Psoas muscle (tissue), 7 donors: ENCODE measurements at regions not wholly inside any gene's neighbourhood (a gene's known extent, or its start where the extent isn't known, plus 50 kb on each side); places are given as distances from the start of the nearest gene placed in this dataset.

Experiments used
- ATAC-seq, 4 donors: fragments of 200-7000 bp; cut with Tn5 transposase; one replicate each; pipeline ENCODE4 v1.9.1; 2020; ENCODE audit warnings: moderate library complexity in 3 of 4, mild to moderate bottlenecking in 2 of 4
- DNase-seq, 2 donors: peaks; one replicate each; pipeline ENCODE4 v3.0.0-alpha.2; 2020
- H3K27ac ChIP-seq: fragments of 200-600 bp; one replicate; pipeline ENCODE4 v1.8.0; 2022
- H3K27me3 ChIP-seq, 3 donors: fragments of 200-600 bp in 1 of 3; one replicate each; pipeline versions ENCODE4 v1.6.1 to v1.8.0; 2013 to 2022; ENCODE audit warnings: low read length in 2 of 3, mild to moderate bottlenecking in 2 of 3, moderate library complexity in 1 of 3; ENCODE audit not compliant: insufficient read depth in 3 of 3
- H3K36me3 ChIP-seq, 2 donors: fragments of 200-600 bp in 1 of 2; one replicate each; pipeline versions ENCODE4 v1.6.1 to v1.8.0; 2013 to 2022; ENCODE audit warnings: low read depth in 1 of 2, mild to moderate bottlenecking in 1 of 2, moderate library complexity in 1 of 2; ENCODE audit not compliant: insufficient read depth in 1 of 2
- H3K4me1 ChIP-seq: fragments of 200-600 bp; one replicate; pipeline ENCODE4 v1.8.0; 2022
- H3K4me3 ChIP-seq: fragments of 200-600 bp; one replicate; pipeline ENCODE4 v1.8.0; 2022; ENCODE audit warnings: mild to moderate bottlenecking
- H3K9me3 ChIP-seq: fragments of 200-600 bp; one replicate; pipeline ENCODE4 v1.8.0; 2022
- CTCF ChIP-seq: fragments of 200-600 bp; IDR thresholded peaks from one replicate; pipeline ENCODE4 v1.8.0; 2022; ENCODE audit warnings: antibody characterized with exemption
- WGBS, 3 donors: extraction: QIAGEN DNeasy Blood & Tissue Kit; methylation state at CpG; one replicate each; pipeline versions ENCODE4 v1.1.6 to v1.1.7; 2013; 5-methylcytosine and 5-hydroxymethylcytosine counted together
- intact Hi-C, 2 donors: fragments of 100-400 bp; cut with DNase I; formaldehyde crosslinking; loops; one replicate each; pipeline versions ENCODE4 v1.11.0 to v1.14.2; 2022
- donor health status: healthy with polysubstance abuse.
- donor health status: DM: no; HTN: no; CAD: no; lungs with moderate emphysema.
- donor health status: Bipolar disorder and iron deficiency.
- donor health status: healthy.
- donor health status: DM: yes; HTN: yes; CAD: no.
- donor health status: DM: no; HTN: no; CAD: no.
- donor health status: DM: yes; HTN: yes; CAD: no.

DNA sequence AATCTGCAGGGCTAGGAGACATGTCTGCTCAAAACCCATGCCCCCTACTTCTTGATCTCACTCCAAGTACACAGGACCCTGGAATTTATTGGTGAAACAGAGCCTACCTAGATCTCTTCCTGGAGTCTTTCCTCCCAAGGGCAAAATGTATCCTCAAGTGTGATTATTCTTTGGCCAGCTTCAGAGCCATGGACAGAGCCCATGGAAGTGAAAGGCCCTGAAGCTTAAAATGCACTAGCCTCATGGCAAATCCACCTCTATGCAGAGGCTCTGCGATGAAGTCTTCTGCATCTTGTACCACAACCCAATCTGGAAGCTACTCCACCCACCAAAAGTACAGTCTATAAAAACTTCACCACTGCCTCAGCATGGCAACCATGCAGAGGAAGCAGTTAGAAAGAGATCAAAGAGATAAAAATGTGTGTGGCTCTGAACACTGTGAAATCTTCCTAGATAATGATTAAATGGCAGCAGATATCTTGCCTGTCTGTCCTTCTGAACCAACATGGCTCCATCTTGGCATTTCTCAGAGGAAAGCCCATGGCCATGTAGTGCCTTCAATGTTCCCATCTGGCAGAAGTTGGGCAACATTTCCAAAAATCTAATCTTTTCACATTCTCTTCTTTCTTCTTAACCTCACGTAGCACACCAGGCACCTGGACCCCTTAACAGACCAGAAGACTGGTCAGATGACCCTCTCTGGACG, 142.9 kb upstream of the KLF7 start:
- ATAC-seq (no peak), DNase-seq (no peak)
- no peak for TF ChIP-seq CTCF
- H3K27ac ChIP-seq, result no peak overlapping the region
- H3K27me3 ChIP-seq, result no peaks in the 10 kb centered on the region
- H3K36me3 ChIP-seq, result no peaks in the 10 kb centered on the region
- peaks cover 15% of the 10 kb centered on the region for H3K4me1 ChIP-seq
- H3K9me3 ChIP-seq, result no peaks in the 10 kb centered on the region
- intact Hi-C loops, result no loop called here
- WGBS, 3 donors, result 87 to 89% (median 87%) methylated on average over 3 of the region's 3 CpGs
- no peak overlapping the region for H3K4me3 ChIP-seq

GRCh38 chr2:207311316-207312005, 145.7 kb upstream of the KLF7 start:
- Histone ChIP-seq H3K9me3 (no peaks in the 10 kb centered on the region), H3K4me3 (no peak overlapping the region), H3K27me3 (no peaks in the 10 kb centered on the region), H3K4me1 (peaks cover 15% of the 10 kb centered on the region), H3K27ac (no peak overlapping the region), H3K36me3 (no peaks in the 10 kb centered on the region)
- WGBS, 3 donors, result 37 to 62% (median 39%) methylated on average over 4 of the region's 4 CpGs
- DNase-seq (peak in 1 of 2 donors; percentile 25), ATAC-seq (peak; percentile 81 to 97 (median 94))
- intact Hi-C loops, result no loop called here
- no peak for TF ChIP-seq CTCF

DNA sequence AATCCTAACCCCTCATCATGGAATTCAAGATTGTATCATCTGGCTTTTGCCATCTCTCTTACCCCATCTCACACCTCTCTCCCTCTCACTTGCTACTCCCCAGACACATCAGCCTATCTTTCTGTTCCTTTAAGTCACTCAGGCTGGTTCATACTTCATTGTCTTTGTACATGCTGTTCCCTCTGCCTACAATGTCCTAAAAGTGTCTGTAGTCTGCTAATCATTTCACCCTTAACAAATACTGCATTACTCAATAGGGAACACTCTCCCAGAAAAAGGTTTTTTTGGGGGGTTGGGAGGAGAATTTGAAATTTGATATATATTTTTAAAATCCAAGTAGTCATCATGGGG, 146.2 kb upstream of the KLF7 start:
- TF ChIP-seq CTCF, result no peak
- Histone ChIP-seq H3K27me3 (no peaks in the 10 kb centered on the region), H3K27ac (no peak overlapping the region), H3K4me1 (peaks cover 15% of the 10 kb centered on the region), H3K9me3 (no peaks in the 10 kb centered on the region), H3K4me3 (no peak overlapping the region), H3K36me3 (no peaks in the 10 kb centered on the region)
- ATAC-seq (peak in 2 of 4 donors; percentile 58 to 68), DNase-seq (no peak)
- intact Hi-C loops, result no loop called here

DNA sequence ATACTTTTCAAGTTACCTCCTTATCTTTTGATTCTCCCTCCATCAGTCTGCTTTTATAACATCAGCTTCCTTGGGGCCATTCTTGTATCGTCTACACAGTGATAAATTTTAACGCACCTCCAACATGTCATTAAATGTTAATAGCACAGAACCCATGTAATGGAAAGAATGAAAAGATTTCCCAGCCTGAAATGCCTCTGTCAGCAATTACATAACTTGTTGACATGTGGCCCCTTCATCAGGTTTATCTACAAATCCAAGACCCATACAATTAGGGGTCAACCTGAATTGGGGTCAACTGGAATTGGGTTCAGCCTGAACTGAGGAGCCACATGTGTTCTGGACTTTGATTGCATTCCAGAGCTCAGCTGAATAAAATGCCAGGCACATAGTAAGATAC, 148.2 kb upstream of the KLF7 start:
- Histone ChIP-seq H3K4me1 (peaks cover 15% of the 10 kb centered on the region), H3K9me3 (no peaks in the 10 kb centered on the region), H3K36me3 (no peaks in the 10 kb centered on the region), H3K27me3 (no peaks in the 10 kb centered on the region), H3K4me3 (no peak overlapping the region), H3K27ac (no peak overlapping the region)
- DNase-seq, result no peak
- ATAC-seq, result no peak
- no peak for TF ChIP-seq CTCF
- intact Hi-C loops, result no loop called here
- 48 to 56% (median 52%) methylated on average over 2 of the region's 2 CpGs for WGBS, 3 donors

- H3K4me3 ChIP-seq, result no peak overlapping the region
- ATAC-seq (no peak), DNase-seq (no peak)
- peaks cover 0 to 3% (median 0%) of the 10 kb centered on the region in 3 donors for H3K27me3 ChIP-seq
- intact Hi-C loops, result no loop called here
- H3K36me3 ChIP-seq, result no peaks in the 10 kb centered on the region
- no peak for TF ChIP-seq CTCF
- H3K27ac ChIP-seq, result no peak overlapping the region
- WGBS, 3 donors, result 70 to 79% (median 70%) methylated on average over 2 of the region's 2 CpGs
- no peaks in the 10 kb centered on the region for H3K9me3 ChIP-seq
- H3K4me1 ChIP-seq, result peaks cover 15% of the 10 kb centered on the region
These were observed 149.4 kb upstream of the KLF7 start for GRCh38 chr2:207315131-207315530.
